IMR-90 (cell line): ENCODE measurements at regions not wholly inside any gene's neighbourhood (a gene's known extent, or its start where the extent isn't known, plus 50 kb on each side); places are given as distances from the start of the nearest gene placed in this dataset.

ENCODE experiments used
- CEBPB ChIP-seq: IDR thresholded peaks from 2 replicates; pipeline ENCODE4 v1.6.1; 2012; ENCODE audit warnings: low read depth, low read length, improper control_type of control experiment
- CTCF ChIP-seq: conservative IDR thresholded peaks from 2 replicates; pipeline ENCODE4 v1.5.1; 2012; ENCODE audit warnings: mild to moderate bottlenecking, low read depth, low read length, improper control_type of control experiment
- FOS ChIP-seq: fragments of 150-350 bp; IDR thresholded peaks from 2 replicates; pipeline ENCODE4 v1.6.1; 2016; ENCODE audit warnings: low read depth, low read length
- MAFK ChIP-seq: IDR thresholded peaks from 2 replicates; pipeline ENCODE4 v1.6.1; 2012; ENCODE audit warnings: low read depth, low read length, improper control_type of control experiment
- POLR2A ChIP-seq: IDR thresholded peaks from 2 replicates; pipeline ENCODE4 v1.6.1; 2012; ENCODE audit warnings: mild to moderate bottlenecking, low read depth, low read length
- RAD21 ChIP-seq: IDR thresholded peaks from 2 replicates; pipeline ENCODE4 v1.6.1; 2012; ENCODE audit warnings: low read length, improper control_type of control experiment
- RCOR1 ChIP-seq: IDR thresholded peaks from 2 replicates; pipeline ENCODE4 v1.6.1; 2012; ENCODE audit warnings: mild to moderate bottlenecking, low read length, improper control_type of control experiment; ENCODE audit not compliant: insufficient replicate concordance
- RFX5 ChIP-seq: IDR thresholded peaks from 2 replicates; pipeline ENCODE4 v1.8.0; 2012; ENCODE audit warnings: low read depth, mild to moderate bottlenecking, low read length, moderate library complexity
- SMC3 ChIP-seq: fragments of 150-350 bp; IDR thresholded peaks from 2 replicates; pipeline ENCODE4 v1.6.1; 2016; ENCODE audit warnings: low read depth, mild to moderate bottlenecking, antibody characterized with exemption, low read length, moderate library complexity
- TF ChIP-seq, protein P1 (sequence below): fragments of 150-350 bp; IDR thresholded peaks from 2 replicates; pipeline ENCODE4 v1.6.1; 2017; ENCODE audit warnings: mild to moderate bottlenecking, antibody characterized with exemption, low read length, low read depth

GRCh38 chr20:57038608-57039440 lies 227.6 kb downstream of the BMP7 start:
- TF ChIP-seq CEBPB = no peak
- no peak for TF ChIP-seq CTCF
- no peak for TF ChIP-seq RAD21
- no peak for TF ChIP-seq FOS
- no peak for TF ChIP-seq POLR2A
- TF ChIP-seq, protein P1, sequence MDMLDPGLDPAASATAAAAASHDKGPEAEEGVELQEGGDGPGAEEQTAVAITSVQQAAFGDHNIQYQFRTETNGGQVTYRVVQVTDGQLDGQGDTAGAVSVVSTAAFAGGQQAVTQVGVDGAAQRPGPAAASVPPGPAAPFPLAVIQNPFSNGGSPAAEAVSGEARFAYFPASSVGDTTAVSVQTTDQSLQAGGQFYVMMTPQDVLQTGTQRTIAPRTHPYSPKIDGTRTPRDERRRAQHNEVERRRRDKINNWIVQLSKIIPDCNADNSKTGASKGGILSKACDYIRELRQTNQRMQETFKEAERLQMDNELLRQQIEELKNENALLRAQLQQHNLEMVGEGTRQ = no peak
- no peak for TF ChIP-seq RFX5
- TF ChIP-seq SMC3 = no peak
- TF ChIP-seq MAFK = no peak
- TF ChIP-seq RCOR1 = no peak
